ENCODE measurements at regions not wholly inside any gene's neighbourhood (a gene's known extent, or its start where the extent isn't known, plus 50 kb on each side); places are given as distances from the start of the nearest gene placed in this dataset.

- H3K36me3 ChIP-seq (ENCODE audit: low read length): no peaks in the 10 kb centered on the region
- no peaks in the 10 kb centered on the region for H3K9me2 ChIP-seq (replicated peaks; ENCODE audit: insufficient read depth, low read length)
- no peak overlapping the region for H3K4me2 ChIP-seq (ENCODE audit: low read depth, low read length, poor library complexity, severe bottlenecking)
- H3K9me3 ChIP-seq (ENCODE audit: insufficient read depth, low read length): no peaks in the 10 kb centered on the region
- H3K9ac ChIP-seq (ENCODE audit: low read length): no peak overlapping the region
- no peak overlapping the region for H3K4me3 ChIP-seq (ENCODE audit: insufficient read depth, low read length, poor library complexity, severe bottlenecking)
- no peak overlapping the region for H3K27ac ChIP-seq (ENCODE audit: low read depth, low read length)
- no peaks in the 10 kb centered on the region for H3K79me2 ChIP-seq (ENCODE audit: insufficient read depth, low read length)
- no peaks in the 10 kb centered on the region for H3K27me3 ChIP-seq (ENCODE audit: low read length)
- TF ChIP-seq EZH2phosphoT487 (conservative IDR thresholded peaks at IDR 0.05; ENCODE audit: low read length): no peak
- no peak for TF ChIP-seq CTCF (IDR thresholded peaks at IDR 0.05; ENCODE audit: insufficient read depth, low read length, poor library complexity, severe bottlenecking)
- no peaks in the 10 kb centered on the region for H4K20me1 ChIP-seq (ENCODE audit: low read depth, low read length)
- H2AFZ ChIP-seq (ENCODE audit: low read depth, low read length, severe bottlenecking): no peak overlapping the region
- H3F3A ChIP-seq (ENCODE audit: insufficient read depth): no peaks in the 10 kb centered on the region
Observed at GRCh38 chr9:18136354-18136994, 337.5 kb upstream of the ADAMTSL1 start.

GRCh38 chr9:18137815-18138214, 336.1 kb upstream of the ADAMTSL1 start:
- Histone ChIP-seq H3K4me3 (ENCODE audit: insufficient read depth, low read length, poor library complexity, severe bottlenecking) (no peak overlapping the region), H4K20me1 (ENCODE audit: low read depth, low read length) (no peaks in the 10 kb centered on the region), H3K4me2 (ENCODE audit: low read depth, low read length, poor library complexity, severe bottlenecking) (no peak overlapping the region), H3K36me3 (ENCODE audit: low read length) (no peaks in the 10 kb centered on the region), H3K9me3 (ENCODE audit: insufficient read depth, low read length) (no peaks in the 10 kb centered on the region), H3K9me2 (replicated peaks; ENCODE audit: insufficient read depth, low read length) (no peaks in the 10 kb centered on the region), H2AFZ (ENCODE audit: low read depth, low read length, severe bottlenecking) (no peak overlapping the region), H3K27me3 (ENCODE audit: low read length) (no peaks in the 10 kb centered on the region), H3K9ac (ENCODE audit: low read length) (no peak overlapping the region), H3K79me2 (ENCODE audit: insufficient read depth, low read length) (no peaks in the 10 kb centered on the region), H3K27ac (ENCODE audit: low read depth, low read length) (no peak overlapping the region), H3F3A (ENCODE audit: insufficient read depth) (no peaks in the 10 kb centered on the region)
- TF ChIP-seq EZH2phosphoT487 (conservative IDR thresholded peaks at IDR 0.05; ENCODE audit: low read length): no peak

- H3K9ac ChIP-seq (ENCODE audit: low read length): no peak overlapping the region
- H3K4me3 ChIP-seq (ENCODE audit: insufficient read depth, low read length, poor library complexity, severe bottlenecking): no peak overlapping the region
- TF ChIP-seq EZH2phosphoT487 (conservative IDR thresholded peaks at IDR 0.05; ENCODE audit: low read length) (no peak), CTCF (IDR thresholded peaks at IDR 0.05; ENCODE audit: insufficient read depth, low read length, poor library complexity, severe bottlenecking) (no peak)
- H3K9me3 ChIP-seq (ENCODE audit: insufficient read depth, low read length): no peaks in the 10 kb centered on the region
- no peak overlapping the region for H2AFZ ChIP-seq (ENCODE audit: low read depth, low read length, severe bottlenecking)
- no peaks in the 10 kb centered on the region for H3F3A ChIP-seq (ENCODE audit: insufficient read depth)
- no peaks in the 10 kb centered on the region for H3K79me2 ChIP-seq (ENCODE audit: insufficient read depth, low read length)
- H3K9me2 ChIP-seq (replicated peaks; ENCODE audit: insufficient read depth, low read length): no peaks in the 10 kb centered on the region
- no peaks in the 10 kb centered on the region for H3K36me3 ChIP-seq (ENCODE audit: low read length)
- no peak overlapping the region for H3K4me2 ChIP-seq (ENCODE audit: low read depth, low read length, poor library complexity, severe bottlenecking)
- H3K27ac ChIP-seq (ENCODE audit: low read depth, low read length): no peak overlapping the region
- no peaks in the 10 kb centered on the region for H3K27me3 ChIP-seq (ENCODE audit: low read length)
- H4K20me1 ChIP-seq (ENCODE audit: low read depth, low read length): no peaks in the 10 kb centered on the region
Observed at GRCh38 chr9:18138656-18139055, 335.3 kb upstream of the ADAMTSL1 start.

GRCh38 chr9:18141681-18142080, 332.3 kb upstream of the ADAMTSL1 start:
- Histone ChIP-seq H3K27me3 (ENCODE audit: low read length) (no peaks in the 10 kb centered on the region), H3F3A (ENCODE audit: insufficient read depth) (no peaks in the 10 kb centered on the region), H3K27ac (ENCODE audit: low read depth, low read length) (no peak overlapping the region), H3K79me2 (ENCODE audit: insufficient read depth, low read length) (no peaks in the 10 kb centered on the region), H3K9ac (ENCODE audit: low read length) (no peak overlapping the region), H3K9me3 (ENCODE audit: insufficient read depth, low read length) (no peaks in the 10 kb centered on the region), H3K4me2 (ENCODE audit: low read depth, low read length, poor library complexity, severe bottlenecking) (no peak overlapping the region), H2AFZ (ENCODE audit: low read depth, low read length, severe bottlenecking) (no peak overlapping the region), H4K20me1 (ENCODE audit: low read depth, low read length) (no peaks in the 10 kb centered on the region), H3K36me3 (ENCODE audit: low read length) (no peaks in the 10 kb centered on the region), H3K9me2 (replicated peaks; ENCODE audit: insufficient read depth, low read length) (no peaks in the 10 kb centered on the region), H3K4me3 (ENCODE audit: insufficient read depth, low read length, poor library complexity, severe bottlenecking) (no peak overlapping the region)
- TF ChIP-seq EZH2phosphoT487 (conservative IDR thresholded peaks at IDR 0.05; ENCODE audit: low read length): no peak
- TF ChIP-seq CTCF (IDR thresholded peaks at IDR 0.05; ENCODE audit: insufficient read depth, low read length, poor library complexity, severe bottlenecking): no peak

All from SU-DHL-6 (cell line).